HCT116 (cell line): ENCODE measurements at regions not wholly inside any gene's neighbourhood (a gene's known extent, or its start where the extent isn't known, plus 50 kb on each side); places are given as distances from the start of the nearest gene placed in this dataset.

ENCODE experiments used
- EGR1 ChIP-seq: IDR thresholded peaks from 2 replicates; pipeline ENCODE4 v1.6.1; 2012; ENCODE audit warnings: low read depth
- TF ChIP-seq, protein P1 (sequence below), 3 experiments: fragments of 200-600 bp in 1 of 3; sonication (generic) in 1 of 3; IDR thresholded peaks in 2 of 3; conservative IDR thresholded peaks in 1 of 3; 2 replicates each; pipeline ENCODE4 v1.5.1; 2012 to 2017; ENCODE audit warnings: low read depth in 2 of 3, low read length in 2 of 3, antibody characterized with exemption in 1 of 3, borderline replicate concordance in 1 of 3, control low read depth in 1 of 3, mild to moderate bottlenecking in 1 of 3, mixed read lengths in 1 of 3, mixed run types in 1 of 3, moderate library complexity in 1 of 3; ENCODE audit not compliant: insufficient read depth in 1 of 3

DNA sequence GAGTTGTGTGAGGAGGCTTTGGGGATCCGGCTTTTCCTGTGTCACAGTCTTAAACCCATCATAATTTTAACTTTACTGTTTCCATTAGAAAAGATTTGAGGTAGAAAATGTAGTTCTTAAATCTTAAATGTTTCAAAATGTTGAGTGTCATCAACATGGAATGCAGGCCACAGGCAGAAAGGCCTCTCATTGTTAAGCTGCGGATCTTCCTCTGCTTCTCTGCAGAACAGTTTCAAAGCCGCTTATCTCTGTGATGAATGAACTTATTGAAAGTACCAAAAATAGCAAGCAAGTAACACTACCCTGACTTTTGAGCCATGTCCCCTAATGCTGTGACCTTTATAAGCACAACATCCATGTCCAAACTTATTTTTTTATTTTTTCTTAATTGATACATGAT, 1645.8 kb downstream of the DPP10 start:
- TF ChIP-seq, protein P1, sequence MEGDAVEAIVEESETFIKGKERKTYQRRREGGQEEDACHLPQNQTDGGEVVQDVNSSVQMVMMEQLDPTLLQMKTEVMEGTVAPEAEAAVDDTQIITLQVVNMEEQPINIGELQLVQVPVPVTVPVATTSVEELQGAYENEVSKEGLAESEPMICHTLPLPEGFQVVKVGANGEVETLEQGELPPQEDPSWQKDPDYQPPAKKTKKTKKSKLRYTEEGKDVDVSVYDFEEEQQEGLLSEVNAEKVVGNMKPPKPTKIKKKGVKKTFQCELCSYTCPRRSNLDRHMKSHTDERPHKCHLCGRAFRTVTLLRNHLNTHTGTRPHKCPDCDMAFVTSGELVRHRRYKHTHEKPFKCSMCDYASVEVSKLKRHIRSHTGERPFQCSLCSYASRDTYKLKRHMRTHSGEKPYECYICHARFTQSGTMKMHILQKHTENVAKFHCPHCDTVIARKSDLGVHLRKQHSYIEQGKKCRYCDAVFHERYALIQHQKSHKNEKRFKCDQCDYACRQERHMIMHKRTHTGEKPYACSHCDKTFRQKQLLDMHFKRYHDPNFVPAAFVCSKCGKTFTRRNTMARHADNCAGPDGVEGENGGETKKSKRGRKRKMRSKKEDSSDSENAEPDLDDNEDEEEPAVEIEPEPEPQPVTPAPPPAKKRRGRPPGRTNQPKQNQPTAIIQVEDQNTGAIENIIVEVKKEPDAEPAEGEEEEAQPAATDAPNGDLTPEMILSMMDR (IDR thresholded peaks at IDR 0.05 in 2 of 3, conservative IDR thresholded peaks at IDR 0.05 in 1 of 3; ENCODE audit: borderline replicate concordance in 1 of 3, insufficient read depth in 1 of 3, low read depth in 2 of 3, low read length in 2 of 3) = no peak
- no peak for TF ChIP-seq EGR1
